NB4 (cell line): ENCODE measurements at regions not wholly inside any gene's neighbourhood (a gene's known extent, or its start where the extent isn't known, plus 50 kb on each side); places are given as distances from the start of the nearest gene placed in this dataset.

Source experiments
- MYC ChIP-seq: IDR thresholded peaks from 2 replicates; pipeline ENCODE4 v1.6.1; 2011; ENCODE audit warnings: low read depth, low read length
- POLR2A ChIP-seq: IDR thresholded peaks from 2 replicates; pipeline ENCODE4 v1.6.1; 2011; ENCODE audit warnings: mild to moderate bottlenecking; ENCODE audit not compliant: insufficient read length; ENCODE audit errors: extremely low read depth
- TF ChIP-seq, protein P1 (sequence below): IDR thresholded peaks from one replicate; pipeline ENCODE4 v1.5.1; 2012; ENCODE audit warnings: low read depth, low read length
- TF ChIP-seq, protein P2 (sequence below): IDR thresholded peaks from 2 replicates; pipeline ENCODE4 v1.6.1; 2011; ENCODE audit warnings: low read depth, low read length

DNA sequence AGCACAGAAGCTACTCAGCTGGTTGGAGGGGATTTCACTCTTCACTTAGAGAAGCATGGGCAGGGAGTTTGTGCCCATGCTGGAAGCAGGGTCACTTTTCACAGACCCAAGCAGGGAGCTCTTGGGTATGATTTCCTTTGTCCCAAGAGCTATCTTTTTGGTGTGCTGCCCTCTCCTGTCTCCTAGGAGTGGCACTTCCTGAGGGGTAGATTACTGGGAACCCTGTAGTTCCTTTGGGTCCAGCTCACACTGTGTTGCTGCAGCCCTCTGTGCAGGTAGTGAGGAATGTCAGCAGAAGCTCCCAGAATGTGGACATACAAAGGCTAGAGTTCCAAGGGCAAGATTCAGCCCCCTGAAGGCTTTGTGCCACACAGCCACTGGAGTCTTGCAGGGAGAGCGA is 537.1 kb upstream of the ANO3 start:
- TF ChIP-seq, protein P1, sequence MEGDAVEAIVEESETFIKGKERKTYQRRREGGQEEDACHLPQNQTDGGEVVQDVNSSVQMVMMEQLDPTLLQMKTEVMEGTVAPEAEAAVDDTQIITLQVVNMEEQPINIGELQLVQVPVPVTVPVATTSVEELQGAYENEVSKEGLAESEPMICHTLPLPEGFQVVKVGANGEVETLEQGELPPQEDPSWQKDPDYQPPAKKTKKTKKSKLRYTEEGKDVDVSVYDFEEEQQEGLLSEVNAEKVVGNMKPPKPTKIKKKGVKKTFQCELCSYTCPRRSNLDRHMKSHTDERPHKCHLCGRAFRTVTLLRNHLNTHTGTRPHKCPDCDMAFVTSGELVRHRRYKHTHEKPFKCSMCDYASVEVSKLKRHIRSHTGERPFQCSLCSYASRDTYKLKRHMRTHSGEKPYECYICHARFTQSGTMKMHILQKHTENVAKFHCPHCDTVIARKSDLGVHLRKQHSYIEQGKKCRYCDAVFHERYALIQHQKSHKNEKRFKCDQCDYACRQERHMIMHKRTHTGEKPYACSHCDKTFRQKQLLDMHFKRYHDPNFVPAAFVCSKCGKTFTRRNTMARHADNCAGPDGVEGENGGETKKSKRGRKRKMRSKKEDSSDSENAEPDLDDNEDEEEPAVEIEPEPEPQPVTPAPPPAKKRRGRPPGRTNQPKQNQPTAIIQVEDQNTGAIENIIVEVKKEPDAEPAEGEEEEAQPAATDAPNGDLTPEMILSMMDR = no peak
- TF ChIP-seq, protein P2, sequence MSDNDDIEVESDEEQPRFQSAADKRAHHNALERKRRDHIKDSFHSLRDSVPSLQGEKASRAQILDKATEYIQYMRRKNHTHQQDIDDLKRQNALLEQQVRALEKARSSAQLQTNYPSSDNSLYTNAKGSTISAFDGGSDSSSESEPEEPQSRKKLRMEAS = no peak
- TF ChIP-seq POLR2A (no peak), MYC (no peak)
